ENCODE measurements at regions not wholly inside any gene's neighbourhood (a gene's known extent, or its start where the extent isn't known, plus 50 kb on each side); places are given as distances from the start of the nearest gene placed in this dataset.

GRCh38 chr4:27763830-27764525, 903.3 kb downstream of the STIM2 start:
- Histone ChIP-seq H3K4me2 (ENCODE audit: extremely low read depth, insufficient read depth, low read length) (peak overlapping the region; percentile 13), H3K9ac (ENCODE audit: insufficient read depth, low read length) (no peak overlapping the region), H3K4me3 (replicated peaks in 1 of 4; ENCODE audit: control extremely low read depth in 1 of 4, insufficient read depth in 1 of 4, low read depth in 3 of 4, low read length in 4 of 4) (no peak overlapping the region), H3K27me3 (ENCODE audit: control insufficient read depth, insufficient read depth, low read length) (no peaks in the 10 kb centered on the region), H3K79me2 (ENCODE audit: control insufficient read depth, insufficient read depth, low read length) (no peaks in the 10 kb centered on the region), H3K9me3 (ENCODE audit: control insufficient read depth, insufficient read depth, low read depth, low read length) (no peaks in the 10 kb centered on the region), H3K4me1 (ENCODE audit: control insufficient read depth, extremely low read depth, insufficient read depth, low read length) (no peaks in the 10 kb centered on the region), H3K27ac (ENCODE audit: insufficient read depth, low read length) (no peak overlapping the region), H3K36me3 (ENCODE audit: control insufficient read depth, insufficient read depth, low read length) (no peaks in the 10 kb centered on the region), H4K20me1 (ENCODE audit: control insufficient read depth, extremely low read depth, insufficient read depth, low read length) (no peaks in the 10 kb centered on the region), H2AFZ (ENCODE audit: low read length) (no peak overlapping the region)
- TF ChIP-seq EZH2 (IDR thresholded peaks at IDR 0.05; ENCODE audit: low read length, missing control alignments) (no peak), CTCF (conservative IDR thresholded peaks at IDR 0.05 in 1 of 2, IDR thresholded peaks at IDR 0.05 in 1 of 2; ENCODE audit: low read depth in 1 of 2, low read length in 2 of 2) (no peak)
- peak in 1 of 2 donors; percentile 1 for DNase-seq (ENCODE audit: low read depth in 2 of 2)

GRCh38 chr4:27764526-27764837, 903.8 kb downstream of the STIM2 start:
- TF ChIP-seq CTCF (conservative IDR thresholded peaks at IDR 0.05 in 1 of 2, IDR thresholded peaks at IDR 0.05 in 1 of 2; ENCODE audit: low read depth in 1 of 2, low read length in 2 of 2) (no peak), EZH2 (IDR thresholded peaks at IDR 0.05; ENCODE audit: low read length, missing control alignments) (no peak)
- Histone ChIP-seq H3K9me3 (ENCODE audit: control insufficient read depth, insufficient read depth, low read depth, low read length) (no peaks in the 10 kb centered on the region), H3K27me3 (ENCODE audit: control insufficient read depth, insufficient read depth, low read length) (no peaks in the 10 kb centered on the region), H3K4me3 (replicated peaks in 1 of 4; ENCODE audit: control extremely low read depth in 1 of 4, insufficient read depth in 1 of 4, low read depth in 3 of 4, low read length in 4 of 4) (no peak overlapping the region), H3K36me3 (ENCODE audit: control insufficient read depth, insufficient read depth, low read length) (no peaks in the 10 kb centered on the region), H3K4me2 (ENCODE audit: extremely low read depth, insufficient read depth, low read length) (peak overlapping the region; percentile 13), H3K4me1 (ENCODE audit: control insufficient read depth, extremely low read depth, insufficient read depth, low read length) (no peaks in the 10 kb centered on the region), H4K20me1 (ENCODE audit: control insufficient read depth, extremely low read depth, insufficient read depth, low read length) (no peaks in the 10 kb centered on the region), H3K27ac (ENCODE audit: insufficient read depth, low read length) (no peak overlapping the region), H2AFZ (ENCODE audit: low read length) (no peak overlapping the region), H3K9ac (ENCODE audit: insufficient read depth, low read length) (no peak overlapping the region), H3K79me2 (ENCODE audit: control insufficient read depth, insufficient read depth, low read length) (no peaks in the 10 kb centered on the region)
- peak in 1 of 2 donors; percentile 2 for DNase-seq (ENCODE audit: low read depth in 2 of 2)

GRCh38 chr4:27770895-27771294, 910.3 kb downstream of the STIM2 start:
- TF ChIP-seq EZH2 (IDR thresholded peaks at IDR 0.05; ENCODE audit: low read length, missing control alignments) (no peak), CTCF (conservative IDR thresholded peaks at IDR 0.05 in 1 of 2, IDR thresholded peaks at IDR 0.05 in 1 of 2; ENCODE audit: low read depth in 1 of 2, low read length in 2 of 2) (no peak)
- Histone ChIP-seq H3K9ac (ENCODE audit: insufficient read depth, low read length) (no peak overlapping the region), H3K27me3 (ENCODE audit: control insufficient read depth, insufficient read depth, low read length) (no peaks in the 10 kb centered on the region), H3K4me2 (ENCODE audit: extremely low read depth, insufficient read depth, low read length) (no peak overlapping the region), H3K9me3 (ENCODE audit: control insufficient read depth, insufficient read depth, low read depth, low read length) (no peaks in the 10 kb centered on the region), H4K20me1 (ENCODE audit: control insufficient read depth, extremely low read depth, insufficient read depth, low read length) (no peaks in the 10 kb centered on the region), H3K4me3 (replicated peaks in 1 of 4; ENCODE audit: control extremely low read depth in 1 of 4, insufficient read depth in 1 of 4, low read depth in 3 of 4, low read length in 4 of 4) (no peak overlapping the region), H3K4me1 (ENCODE audit: control insufficient read depth, extremely low read depth, insufficient read depth, low read length) (no peaks in the 10 kb centered on the region), H3K79me2 (ENCODE audit: control insufficient read depth, insufficient read depth, low read length) (no peaks in the 10 kb centered on the region), H2AFZ (ENCODE audit: low read length) (no peak overlapping the region), H3K27ac (ENCODE audit: insufficient read depth, low read length) (no peak overlapping the region), H3K36me3 (ENCODE audit: control insufficient read depth, insufficient read depth, low read length) (no peaks in the 10 kb centered on the region)
- DNase-seq (ENCODE audit: low read depth in 2 of 2), result no peak

Data from fibroblast of lung (primary cell).